NT2/D1 (cell line): ENCODE measurements at regions not wholly inside any gene's neighbourhood (a gene's known extent, or its start where the extent isn't known, plus 50 kb on each side); places are given as distances from the start of the nearest gene placed in this dataset.

Experiments used
- SUZ12 ChIP-seq: IDR thresholded peaks from 2 replicates; pipeline ENCODE4 v1.6.1; 2011; ENCODE audit not compliant: insufficient read length, insufficient read depth; ENCODE audit errors: extremely low read depth
- YY1 ChIP-seq: IDR thresholded peaks from 2 replicates; pipeline ENCODE4 v1.6.1; 2011; ENCODE audit not compliant: insufficient read length, insufficient read depth
- ZNF274 ChIP-seq: IDR thresholded peaks from 2 replicates; pipeline ENCODE4 v1.6.1; 2011; ENCODE audit warnings: mild to moderate bottlenecking, low read depth, low read length

- TF ChIP-seq SUZ12 (no peak), YY1 (no peak), ZNF274 (no peak)
Measured at GRCh38 chr21:38678827-38679226, 126.9 kb upstream of the ETS2 start.
